ENCODE measurements at regions not wholly inside any gene's neighbourhood (a gene's known extent, or its start where the extent isn't known, plus 50 kb on each side); places are given as distances from the start of the nearest gene placed in this dataset.

- no peak for TF ChIP-seq EP300 (IDR thresholded peaks at IDR 0.05)
- TF ChIP-seq, protein P1, sequence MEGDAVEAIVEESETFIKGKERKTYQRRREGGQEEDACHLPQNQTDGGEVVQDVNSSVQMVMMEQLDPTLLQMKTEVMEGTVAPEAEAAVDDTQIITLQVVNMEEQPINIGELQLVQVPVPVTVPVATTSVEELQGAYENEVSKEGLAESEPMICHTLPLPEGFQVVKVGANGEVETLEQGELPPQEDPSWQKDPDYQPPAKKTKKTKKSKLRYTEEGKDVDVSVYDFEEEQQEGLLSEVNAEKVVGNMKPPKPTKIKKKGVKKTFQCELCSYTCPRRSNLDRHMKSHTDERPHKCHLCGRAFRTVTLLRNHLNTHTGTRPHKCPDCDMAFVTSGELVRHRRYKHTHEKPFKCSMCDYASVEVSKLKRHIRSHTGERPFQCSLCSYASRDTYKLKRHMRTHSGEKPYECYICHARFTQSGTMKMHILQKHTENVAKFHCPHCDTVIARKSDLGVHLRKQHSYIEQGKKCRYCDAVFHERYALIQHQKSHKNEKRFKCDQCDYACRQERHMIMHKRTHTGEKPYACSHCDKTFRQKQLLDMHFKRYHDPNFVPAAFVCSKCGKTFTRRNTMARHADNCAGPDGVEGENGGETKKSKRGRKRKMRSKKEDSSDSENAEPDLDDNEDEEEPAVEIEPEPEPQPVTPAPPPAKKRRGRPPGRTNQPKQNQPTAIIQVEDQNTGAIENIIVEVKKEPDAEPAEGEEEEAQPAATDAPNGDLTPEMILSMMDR (IDR thresholded peaks at IDR 0.05): no peak
Observed at GRCh38 chr3:26839001-26839400, 216.4 kb downstream of the LRRC3B start.
